ENCODE measurements at regions not wholly inside any gene's neighbourhood (a gene's known extent, or its start where the extent isn't known, plus 50 kb on each side); places are given as distances from the start of the nearest gene placed in this dataset.
"Not testable (repeated sequence)": the region's sequence is repeated elsewhere in the genome, so short reads cannot be mapped to it uniquely, and the experiment has no call there.

DNA sequence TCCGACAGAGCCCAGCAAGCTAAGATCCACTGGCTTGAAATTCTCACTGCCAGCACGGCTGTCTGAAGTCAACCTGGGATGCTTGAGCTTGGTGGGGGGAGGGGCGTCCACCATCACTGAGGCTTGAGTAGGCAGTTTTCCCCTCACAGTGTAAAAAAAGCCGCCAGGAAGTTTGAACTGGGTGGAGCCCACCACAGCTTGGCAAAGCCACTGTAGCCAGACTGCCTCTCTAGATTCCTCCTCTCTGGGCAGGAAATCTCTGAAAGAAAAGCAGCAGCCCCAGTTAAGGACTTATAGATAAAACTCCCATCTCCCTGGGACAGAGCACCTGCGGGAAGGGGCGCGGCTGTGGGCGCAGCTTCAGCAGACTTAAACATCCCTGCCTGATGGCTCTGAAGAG lies 68.7 kb upstream of the LIPC start:
- DNase-seq, result not testable (repeated sequence)

DNA sequence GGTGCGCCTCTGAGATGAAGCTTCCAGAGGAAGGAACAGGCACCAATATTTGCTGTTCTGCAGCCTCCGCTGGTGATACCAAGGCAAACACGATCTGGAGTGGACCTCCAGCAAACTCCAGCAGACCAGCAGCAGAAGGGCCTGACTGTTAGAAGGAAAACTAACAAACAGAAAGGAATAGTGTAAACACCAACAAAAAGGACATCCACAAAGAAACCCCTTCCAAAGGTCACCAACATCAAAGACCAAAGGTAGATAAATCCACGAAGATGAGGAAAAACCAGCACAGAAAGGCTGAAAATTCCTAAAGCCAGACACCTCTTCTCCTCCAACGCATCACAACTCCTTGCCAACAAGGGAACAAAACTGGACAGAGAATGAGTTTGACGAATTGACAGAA lies 68.1 kb upstream of the LIPC start:
- not testable (repeated sequence) for DNase-seq

DNA sequence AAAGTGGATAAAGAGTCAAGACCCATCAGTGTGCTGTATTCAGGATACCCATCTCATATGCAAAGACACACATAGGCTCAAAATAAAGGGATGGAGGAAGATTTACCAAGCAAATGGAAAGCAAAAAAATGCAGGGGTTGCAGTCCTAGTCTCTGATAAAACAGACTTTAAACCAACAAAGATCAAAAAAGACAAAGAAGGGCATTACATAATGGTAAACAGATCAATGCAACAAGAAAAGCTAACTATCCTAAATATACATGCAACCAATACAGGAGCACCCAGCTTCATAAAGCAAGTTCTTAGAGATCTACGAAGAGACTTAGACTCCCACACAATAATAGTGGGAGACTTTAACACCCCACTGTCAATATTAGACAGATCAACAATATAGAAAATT lies 66.7 kb upstream of the LIPC start:
- not testable (repeated sequence) for DNase-seq

DNA sequence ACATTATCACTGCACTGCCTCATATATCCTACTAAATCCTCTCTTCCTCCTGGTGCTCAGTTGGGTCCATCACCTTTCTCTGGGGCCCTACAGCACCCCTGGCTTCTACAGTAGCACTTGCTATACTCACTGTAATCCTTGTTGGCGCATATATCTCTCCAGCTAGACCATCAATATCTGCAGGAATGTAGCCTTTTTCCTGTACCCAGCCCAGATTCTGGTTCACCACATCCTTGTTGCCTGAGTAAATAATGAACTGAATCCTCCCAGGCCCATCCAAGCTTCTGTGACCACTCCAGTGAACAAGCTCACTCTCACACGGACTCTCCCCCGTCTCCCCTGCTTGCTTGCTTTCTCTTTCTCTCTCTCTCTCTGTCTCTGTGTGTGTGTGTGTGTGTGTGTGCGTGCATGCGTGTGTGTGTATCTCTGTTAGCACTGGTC lies 62.5 kb upstream of the LIPC start:
- peak; percentile 6 for DNase-seq

DNA sequence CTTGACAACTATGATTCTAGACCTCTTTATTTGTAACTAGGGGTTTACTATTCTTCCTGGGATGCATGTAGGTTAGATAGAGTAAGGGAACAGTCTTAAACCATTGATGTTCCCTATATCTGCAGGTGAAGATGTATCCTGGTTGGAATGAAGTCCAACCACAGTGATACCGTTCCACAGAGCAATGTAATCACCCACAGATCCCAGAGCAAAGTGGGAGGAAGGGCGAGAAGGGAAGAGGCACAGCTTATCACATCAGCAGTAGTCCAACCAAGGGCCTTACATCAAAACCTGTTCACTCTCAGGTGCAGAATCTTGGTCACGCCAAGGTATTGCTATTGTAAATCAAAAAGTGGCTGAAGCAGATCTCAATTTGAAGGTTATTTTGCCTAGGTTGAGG lies 61.8 kb upstream of the LIPC start:
- DNase-seq, result no peak

DNA sequence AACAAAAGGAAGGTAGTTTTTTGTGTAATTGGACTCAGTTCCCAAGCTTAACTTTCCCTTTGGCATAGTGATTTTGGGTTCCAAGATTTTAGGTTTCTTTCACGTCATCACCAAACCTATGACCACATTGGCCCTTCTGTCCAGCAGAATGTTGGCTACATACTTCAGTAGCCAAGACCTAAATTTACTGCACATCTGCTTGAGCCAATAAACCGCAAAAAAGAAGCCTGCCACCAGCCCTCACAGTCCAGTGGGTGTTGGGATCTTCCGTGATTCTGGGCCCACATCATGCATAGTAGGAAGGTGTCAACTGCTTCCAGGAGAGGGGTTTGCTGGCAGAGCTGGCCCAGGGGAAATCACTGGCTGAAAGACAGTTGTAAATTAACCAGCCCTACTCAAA lies 57.6 kb upstream of the LIPC start:
- DNase-seq, result no peak

DNA sequence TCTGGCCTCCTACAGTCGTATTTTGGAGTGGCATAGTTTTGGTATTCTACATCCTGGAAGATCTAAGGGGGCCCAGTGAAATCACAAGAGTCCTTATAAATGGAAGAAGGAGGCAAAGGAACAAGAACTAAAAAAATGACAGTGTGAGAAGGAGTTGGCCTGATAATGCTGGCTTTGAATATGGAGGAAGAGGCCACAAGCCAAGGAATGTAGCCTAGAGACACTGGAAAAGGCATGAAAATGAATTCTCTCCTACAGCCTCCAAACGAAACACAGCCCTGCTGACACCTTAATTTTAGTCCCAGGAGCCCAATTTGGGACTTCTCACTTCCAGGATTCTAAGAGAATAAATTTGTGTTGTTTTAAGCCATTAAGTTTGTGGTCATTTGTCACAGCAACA lies 54.6 kb upstream of the LIPC start:
- no peak for DNase-seq

DNA sequence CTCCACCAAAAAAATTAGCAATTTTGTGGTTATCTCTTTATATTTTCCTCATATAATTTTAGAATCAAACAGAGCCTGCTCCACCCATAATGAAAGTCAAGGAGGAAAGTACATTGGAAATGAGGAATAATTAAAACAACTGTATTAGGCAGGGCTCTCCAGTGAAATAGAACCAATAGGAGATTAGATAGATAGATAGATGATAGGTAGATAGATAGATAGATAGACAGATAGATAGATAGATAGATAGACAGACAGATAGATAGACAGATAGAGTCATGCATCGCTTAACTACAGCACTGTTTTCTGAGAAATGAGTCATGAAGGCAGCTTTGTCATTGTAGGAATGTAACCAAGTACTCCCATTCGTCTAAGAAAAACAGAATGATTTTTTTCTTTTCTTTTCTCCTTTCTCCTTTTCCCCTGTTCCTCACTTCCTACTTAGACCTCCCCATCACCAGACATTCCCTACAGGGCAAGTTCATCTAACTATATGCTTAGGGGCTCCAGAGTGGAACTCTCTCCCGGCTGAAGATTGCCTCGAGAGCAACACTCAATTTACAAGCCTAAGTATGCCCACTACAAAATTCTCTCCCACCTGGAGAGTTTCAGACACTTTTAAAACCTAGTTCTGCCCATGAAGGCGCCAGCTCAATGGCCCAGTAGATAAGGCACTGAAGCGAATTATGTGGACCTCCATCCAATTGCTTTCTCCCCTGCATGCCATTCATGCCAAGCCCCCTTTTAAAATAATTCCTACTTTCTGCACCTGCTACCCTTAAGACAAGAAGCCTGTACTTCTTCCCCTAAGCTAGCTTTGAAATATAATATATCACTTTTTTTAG lies 53.3 kb upstream of the LIPC start:
- DNase-seq, result no peak

DNA sequence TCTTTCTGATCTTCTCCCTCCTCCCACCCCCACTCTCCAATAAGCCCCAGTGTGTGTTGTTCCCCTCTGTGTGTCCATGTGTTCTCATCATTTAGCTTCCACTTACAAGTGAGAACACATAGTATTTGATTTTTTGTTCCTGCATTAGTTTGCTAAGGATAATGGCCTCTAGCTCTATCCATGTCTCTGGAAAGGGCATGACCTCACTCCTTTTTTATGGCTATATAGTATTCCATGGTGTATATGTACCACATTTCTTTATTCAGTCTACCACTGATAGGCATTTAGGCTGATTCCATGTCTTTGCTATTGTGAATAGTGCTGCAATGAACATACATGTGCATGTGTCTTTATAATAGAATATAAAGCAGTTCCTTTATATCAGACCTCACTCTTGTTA lies 52.3 kb upstream of the LIPC start:
- DNase-seq, result not testable (repeated sequence)

DNA sequence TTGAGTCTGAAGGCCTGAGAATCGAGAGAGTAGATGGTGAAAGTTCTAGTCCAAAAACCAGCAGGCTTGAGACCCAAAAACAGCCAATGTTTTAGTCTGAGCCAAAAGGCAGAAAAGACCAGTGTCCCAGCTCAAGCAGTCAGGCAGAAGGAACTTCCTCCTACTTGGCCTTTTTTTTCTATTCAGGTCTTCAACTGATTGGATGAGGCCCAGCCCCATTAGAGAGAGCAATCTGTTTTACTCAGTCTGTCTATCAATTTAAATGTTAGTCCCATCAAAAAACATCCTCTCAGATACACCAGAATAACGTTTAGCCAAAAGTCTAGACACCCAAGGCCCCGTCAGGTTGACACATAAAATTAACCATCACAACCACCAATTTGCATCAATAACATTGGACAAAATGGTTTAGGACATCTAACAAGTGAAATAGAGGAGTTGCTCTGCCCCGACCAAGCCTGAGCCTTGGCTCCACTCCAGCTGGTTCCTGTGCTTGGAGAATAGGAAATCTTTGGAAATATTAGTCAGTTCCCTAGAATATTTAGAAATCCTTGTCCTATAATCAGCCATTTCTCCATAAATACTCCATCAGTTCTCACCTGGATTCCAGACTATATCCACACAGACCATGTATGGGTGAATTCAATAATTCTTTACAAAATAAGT lies 51.4 kb upstream of the LIPC start:
- no peak for DNase-seq

DNA sequence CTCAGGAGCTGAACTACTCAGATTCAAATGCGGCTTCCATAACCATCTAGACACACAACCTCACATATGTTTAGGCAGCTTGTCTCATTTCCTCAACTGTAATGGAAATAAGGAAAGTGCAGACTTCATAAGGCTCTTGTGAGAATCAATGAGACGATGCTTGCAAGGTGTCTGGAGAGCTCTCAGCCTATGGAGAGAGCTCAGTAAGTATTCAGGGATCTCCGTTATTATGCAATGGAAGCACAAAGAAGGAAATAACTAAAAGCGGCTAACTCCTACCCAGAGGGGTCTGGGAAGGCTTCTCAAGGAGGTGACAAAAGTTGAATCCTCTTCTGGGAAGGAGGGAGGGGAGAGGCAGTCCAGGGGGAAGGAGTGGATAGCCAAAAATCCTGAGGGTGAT lies 50.1 kb upstream of the LIPC start:
- DNase-seq, result no peak

Measured in activated naive CD4-positive, alpha-beta T cell treated with Interleukin-2 at 50 U/mL for 16 hours (primary cell).